HepG2 (cell line): ENCODE measurements at regions not wholly inside any gene's neighbourhood (a gene's known extent, or its start where the extent isn't known, plus 50 kb on each side); places are given as distances from the start of the nearest gene placed in this dataset.

ENCODE experiments used
- ATAC-seq: fragments of 200-7000 bp; cut with Tn5 transposase; 3 replicates; pipeline ENCODE4 v1.9.1; 2020; ENCODE audit warnings: mild to moderate bottlenecking, moderate library complexity
- BruUV-seq: library from RNA; stranded (reverse); fragments of 400-500 nt; replicated peaks from 2 replicates; lab custom pipeline; 2021; lab: Mats Ljungman, UMichigan
- CTCF ChIA-PET: fragments of 300-600 bp; formaldehyde crosslinking; extraction: SDS; loops from one replicate; lab custom pipeline; 2021; ENCODE audit warnings: low total read pairs, inconsistent platforms, low intra/inter-chr PET ratio; lab: Yijun Ruan, JAX
- POLR2A ChIA-PET: fragments of 350-600 bp; sonication (Branson Sonifier 250); formaldehyde crosslinking; loops from one replicate; lab custom pipeline; 2020; ENCODE audit warnings: antibody characterized with exemption, inconsistent platforms; lab: Yijun Ruan, JAX
- DNase-seq: peaks from one replicate; pipeline ENCODE4 v3.0.0-alpha.2; 2015; ENCODE audit warnings: low spot score
- FAIRE-seq: peaks from 3 replicates; lab custom pipeline; 2011; peaks lifted over from hg19 to GRCh38; lab: Jason Lieb, UNC
- H2AFZ ChIP-seq: one replicate; pipeline ENCODE4 v1.6.1; 2011; ENCODE audit warnings: low read length, inconsistent platforms
- H3K27ac ChIP-seq: fragments of 300-600 bp; 3 replicates; pipeline ENCODE4 v1.8.0; 2011; ENCODE audit warnings: mixed run types, mild to moderate bottlenecking, mixed read lengths, low read length, inconsistent platforms; ENCODE audit not compliant: insufficient read depth; ENCODE audit errors: extremely low read length
- H3K27me3 ChIP-seq, 2 experiments: fragments of 200-600 bp in 1 of 2; 2 replicates in 1 of 2; 3 replicates in 1 of 2; pipeline versions ENCODE4 v1.6.0 to v1.8.0; 2011; ENCODE audit warnings: low read length in 2 of 2, mild to moderate bottlenecking in 2 of 2, moderate library complexity in 2 of 2, inconsistent platforms in 1 of 2; ENCODE audit not compliant: insufficient read depth in 2 of 2, control insufficient read depth in 1 of 2
- H3K36me3 ChIP-seq, 2 experiments: fragments of 200-600 bp in 1 of 2; replicated peaks in 1 of 2; 2 replicates in 1 of 2; 3 replicates in 1 of 2; pipeline versions ENCODE4 v1.5.1 to v1.8.0; 2011; ENCODE audit warnings: low read length in 2 of 2, inconsistent platforms in 1 of 2; ENCODE audit not compliant: insufficient read depth in 2 of 2, control insufficient read depth in 1 of 2
- H3K4me1 ChIP-seq: 2 replicates; pipeline ENCODE4 v1.5.1; 2012; ENCODE audit warnings: low read length, inconsistent platforms; ENCODE audit not compliant: insufficient read depth
- H3K4me2 ChIP-seq: 2 replicates; pipeline ENCODE4 v1.6.0; 2011; ENCODE audit warnings: low read depth, low read length, inconsistent platforms
- H3K4me3 ChIP-seq, 3 experiments: fragments of 200-600 bp in 1 of 3; sonication (generic), shearing (Covaris generic) in 1 of 3; replicated peaks in 1 of 3; 2 replicates each; pipeline ENCODE4 v1.5.1; 2011 to 2016; ENCODE audit warnings: low read length in 3 of 3, inconsistent platforms in 2 of 3, low read depth in 2 of 3, mild to moderate bottlenecking in 2 of 3, control low read depth in 1 of 3, mixed read lengths in 1 of 3; ENCODE audit not compliant: insufficient read depth in 1 of 3
- H3K79me2 ChIP-seq: one replicate; pipeline ENCODE4 v1.6.1; 2011; ENCODE audit warnings: low read length, inconsistent platforms; ENCODE audit not compliant: insufficient read depth
- H3K9ac ChIP-seq: 2 replicates; pipeline ENCODE4 v1.6.0; 2011; ENCODE audit warnings: mild to moderate bottlenecking, low read depth, low read length, inconsistent platforms; ENCODE audit not compliant: insufficient read depth
- H3K9me3 ChIP-seq: 2 replicates; pipeline ENCODE4 v1.5.1; 2012; ENCODE audit warnings: mild to moderate bottlenecking, low read length
- H4K20me1 ChIP-seq: 2 replicates; pipeline ENCODE4 v1.6.0; 2011; ENCODE audit warnings: inconsistent platforms, mild to moderate bottlenecking, low read length, moderate library complexity; ENCODE audit not compliant: insufficient read depth
- EEA1 ChIP-seq: sonication (generic); formaldehyde crosslinking; IDR thresholded peaks from 2 replicates; pipeline ENCODE4 v1.5.1; 2020; ENCODE audit warnings: mild to moderate bottlenecking, missing genetic modification reagents, borderline replicate concordance
- MAFF ChIP-seq: IDR thresholded peaks from 2 replicates; pipeline ENCODE4 v1.6.1; 2011; ENCODE audit warnings: low read depth, low read length, improper control_type of control experiment
- MED1 ChIP-seq: sonication (generic); formaldehyde crosslinking; IDR thresholded peaks from 2 replicates; pipeline ENCODE4 v1.4.0; 2020; ENCODE audit warnings: missing genetic modification reagents
- MED13 ChIP-seq: sonication (generic); formaldehyde crosslinking; IDR thresholded peaks from 2 replicates; pipeline ENCODE4 v1.5.0; 2020; ENCODE audit warnings: missing genetic modification reagents
- PREB ChIP-seq: sonication (generic); formaldehyde crosslinking; IDR thresholded peaks from 2 replicates; pipeline ENCODE4 v1.4.0; 2020; ENCODE audit warnings: missing genetic modification reagents
- WGBS: methylation state at CpG from one replicate; pipeline ENCODE4 v1.1.6; 2017; ENCODE audit warnings: low lambda C conversion rate; 5-methylcytosine and 5-hydroxymethylcytosine counted together
- in situ Hi-C: cut with HindIII; loops from 2 replicates; pipeline ENCODE4 v1.10.0; 2017; ENCODE audit warnings: low pct_unique_long_range_greater_than_20kb; ENCODE audit not compliant: extremely low pct_ligation_motif_present
- intact Hi-C: fragments of 100-400 bp; cut with micrococcal nuclease; formaldehyde crosslinking; loops from one replicate; pipeline ENCODE4 v1.10.0; 2022; ENCODE audit not compliant: unreplicated experiment

DNA sequence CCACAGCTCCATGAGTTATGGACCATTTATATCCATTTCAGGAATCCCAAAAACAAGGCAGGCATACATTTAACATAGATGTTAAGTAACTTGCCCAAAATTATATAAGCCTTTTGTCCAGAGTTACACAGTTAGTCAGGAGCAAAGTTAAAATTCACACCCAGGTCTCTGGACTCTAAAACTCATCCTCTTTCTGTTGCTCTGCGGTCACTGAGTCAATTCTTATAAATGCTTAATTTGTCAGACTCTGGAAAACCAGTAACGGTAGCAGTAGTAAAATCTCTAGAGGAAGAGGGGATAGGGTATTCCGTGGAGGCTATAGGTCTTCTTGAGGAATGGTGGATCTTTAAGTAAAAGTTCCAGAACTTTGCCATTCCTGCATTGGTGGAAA lies 223.6 kb upstream of the JUN start (continued):
- no peak for TF ChIP-seq MED13 (CRISPR knock-in tag)
- TF ChIP-seq MED1 (CRISPR knock-in tag), result no peak
- no peak for TF ChIP-seq MAFF

DNA sequence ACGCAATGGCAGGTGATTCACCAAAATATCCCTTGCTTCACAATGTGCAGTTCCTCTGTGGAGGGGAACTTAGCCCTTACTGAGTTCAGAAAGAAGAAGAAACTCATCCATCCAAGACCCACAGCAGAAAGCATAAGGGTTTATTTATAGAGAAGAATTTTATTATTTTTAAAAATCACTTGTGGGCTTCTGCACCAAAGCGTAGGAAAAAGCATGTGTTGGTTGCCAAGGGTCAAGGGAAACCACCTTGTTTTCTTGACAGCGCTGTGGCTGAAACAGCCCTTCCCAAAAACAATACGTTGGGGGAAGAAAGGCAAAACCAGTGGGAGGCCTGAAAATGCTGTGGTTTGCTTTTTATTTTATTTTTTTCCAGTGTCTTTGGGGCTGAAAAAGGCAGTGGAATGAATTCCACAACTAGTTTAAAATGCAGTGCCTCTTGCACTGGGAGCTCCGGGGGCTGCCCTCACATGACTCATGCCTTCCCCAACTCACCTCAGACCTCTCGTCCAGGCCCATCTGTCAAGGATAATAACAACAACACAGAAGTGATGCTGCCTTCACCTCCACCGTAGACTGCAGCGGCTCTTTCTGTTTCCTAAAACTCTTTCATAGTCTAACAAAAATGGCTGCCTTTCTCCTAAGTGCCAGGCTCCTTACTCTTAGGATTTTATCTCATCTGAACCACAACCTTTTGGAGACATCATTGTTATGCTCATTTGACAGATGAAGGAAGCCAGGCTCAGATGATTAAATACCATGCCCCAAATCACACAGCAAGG lies 224.2 kb upstream of the JUN start:
- WGBS, result 60% methylated on average over 8 of the region's 8 CpGs
- Histone ChIP-seq H3K27ac (no peak overlapping the region), H4K20me1 (no peaks in the 10 kb centered on the region), H3K9ac (no peak overlapping the region), H3K4me3 (no peak overlapping the region), H3K36me3 (no peaks in the 10 kb centered on the region), H2AFZ (no peak overlapping the region), H3K79me2 (no peaks in the 10 kb centered on the region), H3K4me1 (no peaks in the 10 kb centered on the region), H3K4me2 (no peak overlapping the region), H3K9me3 (no peaks in the 10 kb centered on the region), H3K27me3 (peaks cover 0 to 7% of the 10 kb centered on the region in 2 experiments; a peak in 1 of 5 replicates)
- no peak for ATAC-seq
- no peak for DNase-seq
- ChIA-PET CTCF (no interaction called here), POLR2A (no interaction called here)
- in situ Hi-C loops (no loop called here), intact Hi-C loops (no loop called here)
- BruUV-seq, result no TSS peak
- FAIRE-seq, result no peak
- TF ChIP-seq PREB (CRISPR knock-in tag) (no peak), EEA1 (CRISPR knock-in tag) (no peak)
